Smooth muscle cell (in vitro differentiated cells): ENCODE measurements at regions not wholly inside any gene's neighbourhood (a gene's known extent, or its start where the extent isn't known, plus 50 kb on each side); places are given as distances from the start of the nearest gene placed in this dataset.
"Not testable (repeated sequence)": the region's sequence is repeated elsewhere in the genome, so short reads cannot be mapped to it uniquely, and the experiment has no call there.

Source experiments
- DNase-seq: peaks from one replicate; lab custom pipeline; 2025; ENCODE audit not compliant: unreplicated experiment; lab: John Stamatoyannopoulos, UW
- H2AFZ ChIP-seq: fragments of 200-600 bp; sonication (generic); 2 replicates; pipeline ENCODE4 v1.6.0; 2016; ENCODE audit warnings: antibody characterized with exemption, low read depth, mild to moderate bottlenecking
- H3F3A ChIP-seq: fragments of 200-600 bp; sonication (generic); 2 replicates; pipeline ENCODE4 v1.6.0; 2017; ENCODE audit warnings: antibody characterized with exemption, low read depth
- H3K27ac ChIP-seq: fragments of 200-600 bp; sonication (generic); 2 replicates; pipeline ENCODE4 v1.5.1; 2016; ENCODE audit warnings: low read depth, mild to moderate bottlenecking
- H3K27me3 ChIP-seq: fragments of 200-600 bp; sonication (generic); 2 replicates; pipeline ENCODE4 v1.6.1; 2016; ENCODE audit warnings: low read depth, mild to moderate bottlenecking
- H3K36me3 ChIP-seq: fragments of 200-600 bp; sonication (generic); 2 replicates; pipeline ENCODE4 v1.5.1; 2016; ENCODE audit warnings: low read depth
- H3K4me1 ChIP-seq: fragments of 200-600 bp; sonication (generic); 2 replicates; pipeline ENCODE4 v1.5.1; 2016; ENCODE audit warnings: low read depth
- H3K4me2 ChIP-seq: fragments of 200-600 bp; sonication (generic); 2 replicates; pipeline ENCODE4 v1.6.0; 2016; ENCODE audit warnings: mild to moderate bottlenecking
- H3K4me3 ChIP-seq: fragments of 200-600 bp; sonication (generic); 2 replicates; pipeline ENCODE4 v1.5.1; 2016; ENCODE audit warnings: mild to moderate bottlenecking
- H3K79me2 ChIP-seq: fragments of 200-600 bp; sonication (generic); 2 replicates; pipeline ENCODE4 v1.6.0; 2016; ENCODE audit warnings: low read depth, mild to moderate bottlenecking
- H3K9ac ChIP-seq: fragments of 200-600 bp; sonication (generic); 2 replicates; pipeline ENCODE4 v1.6.0; 2016; ENCODE audit warnings: low read depth
- H3K9me3 ChIP-seq: fragments of 200-600 bp; sonication (generic); replicated peaks from 2 replicates; pipeline ENCODE4 v1.5.1; 2016; ENCODE audit warnings: low read depth
- H4K20me1 ChIP-seq: fragments of 200-600 bp; sonication (generic); 2 replicates; pipeline ENCODE4 v1.6.0; 2016; ENCODE audit warnings: low read depth
- CTCF ChIP-seq: fragments of 200-600 bp; sonication (generic); IDR thresholded peaks from 2 replicates; pipeline ENCODE4 v1.5.1; 2017; ENCODE audit warnings: borderline replicate concordance, mild to moderate bottlenecking, antibody characterized with exemption; ENCODE audit not compliant: insufficient read depth, poor library complexity, severe bottlenecking
- WGBS: methylation state at CpG from one replicate; pipeline ENCODE4 v1.1.7; 2016; ENCODE audit warnings: low lambda C conversion rate; 5-methylcytosine and 5-hydroxymethylcytosine counted together

GRCh38 chr9:113738893-113739604 lies 137.1 kb upstream of the ZNF618 start:
- H3K27ac ChIP-seq: no peak overlapping the region
- H3K4me3 ChIP-seq: no peak overlapping the region
- no peaks in the 10 kb centered on the region for H3F3A ChIP-seq
- no peak for TF ChIP-seq CTCF
- H2AFZ ChIP-seq: no peak overlapping the region
- H3K4me1 ChIP-seq: no peaks in the 10 kb centered on the region
- no peaks in the 10 kb centered on the region for H3K9me3 ChIP-seq
- no peak for DNase-seq
- no peak overlapping the region for H3K9ac ChIP-seq
- no peaks in the 10 kb centered on the region for H3K27me3 ChIP-seq
- WGBS: 83% methylated on average over 6 of the region's 6 CpGs
- H3K4me2 ChIP-seq: no peak overlapping the region
- H4K20me1 ChIP-seq: no peaks in the 10 kb centered on the region
- H3K36me3 ChIP-seq: no peaks in the 10 kb centered on the region
- H3K79me2 ChIP-seq: no peaks in the 10 kb centered on the region

DNA sequence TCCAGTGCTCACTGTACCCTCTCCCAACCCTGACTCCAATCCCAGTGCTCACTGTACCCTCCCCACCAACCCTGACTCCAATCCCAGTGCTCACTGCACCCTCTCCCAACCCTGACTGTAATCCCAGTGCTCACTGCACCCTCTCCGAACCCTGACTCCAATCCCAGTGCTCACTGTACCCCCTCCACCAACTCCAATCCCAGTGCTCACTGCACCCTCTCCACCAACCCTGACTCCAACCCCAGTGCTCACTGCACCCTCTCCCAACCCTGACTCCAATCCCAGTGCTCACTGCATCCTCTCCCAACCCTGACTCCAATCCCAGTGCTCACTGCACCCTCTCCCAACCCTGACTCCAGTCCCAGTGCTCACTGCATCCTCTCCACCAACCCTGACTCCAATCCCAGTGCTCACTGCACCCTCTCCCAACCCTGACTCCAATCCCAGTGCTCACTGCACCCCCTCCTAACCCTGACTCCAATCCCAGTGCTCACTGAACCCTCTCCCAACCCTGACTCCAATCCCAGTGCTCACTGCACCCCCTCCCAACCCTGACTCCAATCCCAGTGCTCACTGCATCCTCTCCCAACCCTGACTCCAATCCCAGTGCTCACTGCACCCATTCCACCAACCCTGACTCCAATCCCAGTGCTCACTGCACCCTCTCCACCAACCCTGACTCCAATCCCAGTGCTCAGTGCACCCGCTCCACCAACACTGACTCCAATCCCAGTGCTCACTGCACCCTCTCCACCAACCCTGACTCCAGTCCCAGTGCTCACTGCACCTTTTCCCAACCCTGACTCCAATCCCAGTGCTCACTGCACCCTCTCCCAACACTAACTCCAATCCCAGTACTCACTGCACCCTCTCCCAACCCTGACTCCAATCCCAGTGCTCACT lies 136.3 kb upstream of the ZNF618 start:
- not testable (repeated sequence) for H3F3A ChIP-seq, DNase-seq, H3K4me1 ChIP-seq, H3K9me3 ChIP-seq, H3K27me3 ChIP-seq, H3K9ac ChIP-seq, H3K79me2 ChIP-seq, H2AFZ ChIP-seq, H3K36me3 ChIP-seq, H4K20me1 ChIP-seq, H3K4me3 ChIP-seq, H3K4me2 ChIP-seq, H3K27ac ChIP-seq
- 91% methylated on average over 2 of the region's 2 CpGs for WGBS

- H3F3A ChIP-seq, H3K36me3 ChIP-seq, H3K9ac ChIP-seq, H3K9me3 ChIP-seq, H3K4me3 ChIP-seq, H2AFZ ChIP-seq, H3K79me2 ChIP-seq, H3K4me2 ChIP-seq, DNase-seq, H4K20me1 ChIP-seq, H3K4me1 ChIP-seq, H3K27me3 ChIP-seq, H3K27ac ChIP-seq: not testable (repeated sequence)
- 52% methylated on average over 8 of the region's 8 CpGs for WGBS
Observed at GRCh38 chr9:113740508-113741500, 135.3 kb upstream of the ZNF618 start.

- no peak overlapping the region for H3K27ac ChIP-seq
- 89% methylated on average over 12 of the region's 12 CpGs for WGBS
- TF ChIP-seq CTCF: no peak
Observed at GRCh38 chr9:113741886-113742854, 133.9 kb upstream of the ZNF618 start.

More at GRCh38 chr9:113741886-113742854, 133.9 kb upstream of the ZNF618 start:
- Histone ChIP-seq H3K4me3 (no peak overlapping the region), H3K4me2 (no peak overlapping the region), H3K9ac (no peak overlapping the region), H3K27me3 (no peaks in the 10 kb centered on the region), H3F3A (no peaks in the 10 kb centered on the region), H4K20me1 (no peaks in the 10 kb centered on the region), H2AFZ (no peak overlapping the region), H3K9me3 (no peaks in the 10 kb centered on the region), H3K79me2 (no peaks in the 10 kb centered on the region), H3K4me1 (no peaks in the 10 kb centered on the region), H3K36me3 (no peaks in the 10 kb centered on the region)
- DNase-seq: no peak
